Stomach (tissue), 4 donors: ENCODE measurements at regions not wholly inside any gene's neighbourhood (a gene's known extent, or its start where the extent isn't known, plus 50 kb on each side); places are given as distances from the start of the nearest gene placed in this dataset.

ENCODE experiments used
- CTCF ChIP-seq, 7 experiments: fragments of 450-650 bp in 4 of 7; fragments of 200-600 bp in 3 of 7; sonication (generic) in 3 of 7; IDR thresholded peaks; one replicate each; pipeline ENCODE4 v1.5.1; 2016 to 2019; ENCODE audit warnings: antibody characterized with exemption in 7 of 7, control low read depth in 2 of 7, mild to moderate bottlenecking in 1 of 7
- EP300 ChIP-seq: sonication (generic); formaldehyde crosslinking; IDR thresholded peaks from one replicate; pipeline ENCODE4 v1.6.1; 2017; ENCODE audit warnings: antibody characterized with exemption
- POLR2A ChIP-seq, 4 donors: fragments of 450-650 bp; IDR thresholded peaks; one replicate each; pipeline ENCODE4 v1.6.1; 2016; ENCODE audit warnings: antibody characterized with exemption in 4 of 4, control low read depth in 2 of 4, mild to moderate bottlenecking in 1 of 4, moderate library complexity in 1 of 4

GRCh38 chr2:64899081-64899865 lies 89.9 kb upstream of the SLC1A4 start:
- TF ChIP-seq CTCF (IDR thresholded peaks at IDR 0.05), result no peak
- TF ChIP-seq EP300, result no peak
- no peak for TF ChIP-seq POLR2A (IDR thresholded peaks at IDR 0.05)
